ENCODE measurements at regions not wholly inside any gene's neighbourhood (a gene's known extent, or its start where the extent isn't known, plus 50 kb on each side); places are given as distances from the start of the nearest gene placed in this dataset.
A peak's percentile ranks its signal among the peaks of the same experiment; 100 is the strongest.
"Not testable (repeated sequence)": the region's sequence is repeated elsewhere in the genome, so short reads cannot be mapped to it uniquely, and the experiment has no call there.

- DNase-seq (ENCODE audit: low read depth in 2 of 3, low spot score in 2 of 3), result no peak
Observed at GRCh38 chr3:66629150-66629981, 128.5 kb upstream of the LRIG1 start.

DNA sequence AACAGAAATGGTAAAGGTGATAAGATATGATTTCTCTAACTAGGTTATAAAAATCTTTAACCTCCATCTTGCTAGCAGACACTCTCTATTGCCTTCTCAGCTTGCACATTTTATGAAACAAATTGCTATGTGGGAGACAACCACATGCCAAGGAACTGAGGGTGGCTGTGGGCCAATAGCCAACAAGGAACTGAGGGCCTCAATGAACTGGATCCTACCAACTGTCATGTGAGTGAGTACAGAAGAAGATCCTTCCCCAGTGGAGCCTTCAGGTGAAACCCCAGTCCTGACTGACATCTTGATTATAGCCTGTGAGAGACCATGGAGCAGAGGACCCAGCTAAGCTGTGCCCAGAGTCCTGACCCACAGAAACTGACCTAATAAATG lies 129.2 kb upstream of the LRIG1 start:
- DNase-seq (ENCODE audit: low read depth in 2 of 3, low spot score in 2 of 3), result no peak

GRCh38 chr3:66633402-66634381 lies 132.9 kb upstream of the LRIG1 start:
- DNase-seq (ENCODE audit: low read depth in 2 of 3, low spot score in 2 of 3), result no peak

GRCh38 chr3:66638717-66639116 lies 137.9 kb upstream of the LRIG1 start:
- peak in 1 of 3 donors; percentile 4 for DNase-seq (ENCODE audit: low read depth in 2 of 3, low spot score in 2 of 3)

DNA sequence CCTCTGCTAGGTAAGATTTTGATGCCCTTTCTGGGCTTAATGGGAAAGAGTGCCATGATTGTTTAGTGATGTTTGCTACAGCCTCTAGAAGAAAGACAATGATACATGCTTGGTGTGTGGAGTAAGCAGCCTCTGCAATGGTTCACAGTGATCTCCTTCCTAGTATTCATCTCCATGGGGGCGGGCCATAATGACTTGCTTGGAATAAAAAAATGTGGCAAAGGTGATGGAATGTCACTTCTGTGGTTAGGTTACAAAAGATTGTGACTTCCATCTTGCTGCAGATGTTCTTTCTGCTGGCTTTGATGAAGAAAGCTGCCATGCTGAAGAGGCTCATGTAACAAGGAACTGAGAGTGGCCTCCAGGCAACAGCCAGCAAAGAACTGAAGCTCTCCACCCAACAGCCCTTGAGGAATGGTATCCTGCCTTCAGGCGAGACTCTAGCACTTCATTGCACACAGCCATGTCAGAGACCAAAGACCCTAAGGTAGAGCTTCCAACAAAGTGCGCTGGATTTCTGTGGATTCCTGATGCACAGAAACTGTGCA lies 139.1 kb upstream of the LRIG1 start:
- DNase-seq (ENCODE audit: low read depth in 2 of 3, low spot score in 2 of 3), result no peak

DNA sequence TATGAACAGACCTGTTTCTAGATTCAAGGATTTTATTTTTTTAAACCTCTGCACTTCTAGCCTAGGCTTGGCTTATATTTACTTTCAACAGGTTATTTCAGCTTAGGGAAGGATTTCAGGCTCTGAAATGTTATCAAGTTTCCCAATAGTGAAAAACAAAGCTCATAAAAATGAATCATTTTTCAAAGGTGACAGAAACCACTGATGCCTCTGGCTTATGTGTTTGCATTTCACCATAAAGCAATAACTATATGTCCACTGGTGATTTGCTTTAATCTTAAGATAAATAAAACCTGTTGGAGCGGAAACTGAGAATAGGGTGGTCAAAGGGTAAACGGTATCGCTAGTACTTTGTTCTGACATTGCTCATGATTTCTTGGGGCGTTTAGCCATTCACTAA lies 141.2 kb upstream of the LRIG1 start:
- no peak for DNase-seq (ENCODE audit: low read depth in 2 of 3, low spot score in 2 of 3)

GRCh38 chr3:66642484-66642883 lies 141.7 kb upstream of the LRIG1 start:
- DNase-seq (ENCODE audit: low read depth in 2 of 3, low spot score in 2 of 3), result no peak

DNA sequence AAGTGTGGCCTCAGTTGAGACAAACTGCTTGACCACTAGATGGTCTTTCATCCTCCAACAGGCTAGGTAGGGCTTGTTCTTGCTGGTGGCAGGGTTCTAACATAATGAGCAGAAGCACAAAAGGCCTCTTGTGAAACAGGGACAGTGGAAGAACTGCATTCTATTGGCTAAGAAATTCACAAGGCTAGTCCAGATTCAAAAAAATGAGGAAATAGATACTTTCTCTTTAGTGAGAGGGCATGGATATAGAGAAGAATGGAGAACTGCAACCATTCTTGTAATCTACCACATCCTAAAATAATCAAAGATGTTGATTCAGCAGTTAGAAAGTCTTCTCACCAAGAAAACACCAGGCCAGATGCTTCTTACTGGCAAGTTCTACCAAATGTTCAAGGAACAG lies 143.7 kb upstream of the LRIG1 start:
- DNase-seq (ENCODE audit: low read depth in 2 of 3, low spot score in 2 of 3), result no peak

DNA sequence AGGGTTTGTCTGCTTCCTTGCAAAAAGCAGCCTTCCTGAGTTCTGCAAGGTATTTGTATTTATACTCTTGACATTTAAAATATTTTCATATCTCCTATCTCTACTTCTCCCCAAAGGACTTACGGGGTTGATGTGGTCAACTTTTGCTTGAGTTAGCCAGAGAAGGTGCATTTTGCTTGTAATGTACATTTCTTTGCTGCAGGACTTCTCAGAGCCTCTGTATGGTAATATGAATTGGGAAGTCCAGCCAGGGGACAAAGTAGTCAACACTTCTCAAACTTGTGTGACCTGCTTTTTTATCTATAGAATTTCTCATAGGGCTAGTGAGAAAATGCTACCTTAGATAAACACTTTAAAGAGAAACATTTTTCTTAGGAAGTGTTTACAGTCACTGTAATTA lies 148.2 kb upstream of the LRIG1 start:
- no peak for DNase-seq (ENCODE audit: low read depth in 2 of 3, low spot score in 2 of 3)

GRCh38 chr3:66651520-66651919 lies 150.7 kb upstream of the LRIG1 start:
- not testable (repeated sequence) for DNase-seq (ENCODE audit: low read depth in 2 of 3, low spot score in 2 of 3)

- DNase-seq (ENCODE audit: low read depth in 2 of 3, low spot score in 2 of 3), result not testable (repeated sequence)
Observed at GRCh38 chr3:66652100-66652499, 151.3 kb upstream of the LRIG1 start.

- no peak for DNase-seq (ENCODE audit: low read depth in 2 of 3, low spot score in 2 of 3)
Observed at GRCh38 chr3:66655044-66655443, 154.2 kb upstream of the LRIG1 start.

- DNase-seq (ENCODE audit: low read depth in 2 of 3, low spot score in 2 of 3), result no peak
Observed at GRCh38 chr3:66655671-66656070, 154.8 kb upstream of the LRIG1 start.

- no peak for DNase-seq (ENCODE audit: low read depth in 2 of 3, low spot score in 2 of 3)
Observed at GRCh38 chr3:66656609-66657008, 155.8 kb upstream of the LRIG1 start.

GRCh38 chr3:66659056-66659455 lies 158.2 kb upstream of the LRIG1 start:
- DNase-seq (ENCODE audit: low read depth in 2 of 3, low spot score in 2 of 3), result no peak

GRCh38 chr3:66661628-66662027 lies 160.8 kb upstream of the LRIG1 start:
- DNase-seq (ENCODE audit: low read depth in 2 of 3, low spot score in 2 of 3), result no peak

GRCh38 chr3:66662894-66663293 lies 162.1 kb upstream of the LRIG1 start:
- DNase-seq (ENCODE audit: low read depth in 2 of 3, low spot score in 2 of 3), result no peak

DNA sequence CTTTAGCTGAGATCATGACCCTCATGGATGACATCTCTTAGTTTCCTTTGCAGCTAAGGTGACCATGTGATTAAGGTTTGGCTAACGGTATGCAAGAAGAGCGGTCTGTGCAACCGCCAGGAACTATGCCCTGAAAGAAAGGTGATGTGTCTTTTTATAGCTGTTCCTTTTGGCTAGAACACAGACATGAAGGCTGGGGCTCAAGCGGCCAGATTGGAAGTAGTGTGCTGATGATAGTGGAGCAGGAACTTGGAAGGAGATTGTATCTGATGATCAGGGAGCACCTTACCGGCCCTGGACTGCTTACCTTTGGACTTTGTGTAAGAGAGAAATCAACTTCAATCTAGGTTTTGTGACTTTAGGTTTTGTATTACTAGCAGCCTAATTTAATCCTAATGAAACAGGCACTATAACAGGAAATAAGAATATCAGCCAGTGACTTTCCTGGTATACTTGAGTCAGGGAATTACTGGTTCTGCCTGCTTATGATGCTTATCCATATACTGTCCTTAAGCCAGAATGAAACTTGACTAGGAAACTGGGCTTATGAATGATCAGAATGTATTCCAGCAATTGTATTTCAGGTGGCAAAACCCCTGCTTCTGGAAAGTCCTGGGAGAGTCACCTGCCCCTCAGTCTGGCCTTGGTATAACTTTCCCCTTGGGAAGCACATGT lies 164.3 kb upstream of the LRIG1 start:
- no peak for DNase-seq (ENCODE audit: low read depth in 2 of 3, low spot score in 2 of 3)

DNA sequence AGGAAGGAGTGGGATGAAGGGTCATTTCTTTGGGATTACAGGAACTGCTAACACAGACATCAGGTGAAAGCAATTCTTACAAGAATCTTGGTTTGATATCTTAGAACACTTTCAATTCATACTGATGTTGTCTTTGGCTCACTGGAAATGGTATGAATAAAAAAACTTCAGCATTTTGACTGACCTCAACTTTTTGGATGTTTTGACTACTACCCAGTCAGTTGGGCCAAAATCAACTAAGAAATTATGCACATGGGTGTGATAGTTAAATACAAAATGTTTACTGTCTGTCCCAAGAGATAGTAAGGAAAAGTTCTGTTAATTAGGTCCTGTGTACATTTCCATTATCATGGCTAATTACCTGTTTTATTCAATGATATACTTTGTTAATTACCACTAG lies 165.5 kb upstream of the LRIG1 start:
- no peak for DNase-seq (ENCODE audit: low read depth in 2 of 3, low spot score in 2 of 3)

- DNase-seq (ENCODE audit: low read depth in 2 of 3, low spot score in 2 of 3), result no peak
Observed at GRCh38 chr3:66667263-66667662, 166.4 kb upstream of the LRIG1 start.

- no peak for DNase-seq (ENCODE audit: low read depth in 2 of 3, low spot score in 2 of 3)
Observed at GRCh38 chr3:66671291-66671690, 170.5 kb upstream of the LRIG1 start.
